Panc1 (cell line): ENCODE measurements at regions not wholly inside any gene's neighbourhood (a gene's known extent, or its start where the extent isn't known, plus 50 kb on each side); places are given as distances from the start of the nearest gene placed in this dataset.

Source experiments
- CTCF ChIP-seq: fragments of 450-650 bp; IDR thresholded peaks from 2 replicates; pipeline ENCODE4 v1.5.1; 2017; ENCODE audit warnings: mild to moderate bottlenecking
- POLR2AphosphoS5 ChIP-seq: IDR thresholded peaks from 2 replicates; pipeline ENCODE4 v1.6.1; 2012; ENCODE audit warnings: mild to moderate bottlenecking, low read depth, low read length, moderate library complexity
- REST ChIP-seq, 2 experiments: IDR thresholded peaks; 2 replicates each; pipeline ENCODE4 v1.6.1; 2011 to 2012; ENCODE audit warnings: low read depth in 2 of 2, control low read depth in 1 of 2, low read length in 1 of 2, mild to moderate bottlenecking in 1 of 2, moderate library complexity in 1 of 2; ENCODE audit not compliant: insufficient read depth in 1 of 2
- SIN3A ChIP-seq: IDR thresholded peaks from 2 replicates; pipeline ENCODE4 v1.6.1; 2012; ENCODE audit warnings: low read depth, mild to moderate bottlenecking, low read length, moderate library complexity, borderline replicate concordance; ENCODE audit not compliant: insufficient read depth
- TCF7L2 ChIP-seq: IDR thresholded peaks from 2 replicates; pipeline ENCODE4 v1.6.1; 2011; ENCODE audit warnings: mild to moderate bottlenecking, low read depth, low read length, inconsistent platforms

DNA sequence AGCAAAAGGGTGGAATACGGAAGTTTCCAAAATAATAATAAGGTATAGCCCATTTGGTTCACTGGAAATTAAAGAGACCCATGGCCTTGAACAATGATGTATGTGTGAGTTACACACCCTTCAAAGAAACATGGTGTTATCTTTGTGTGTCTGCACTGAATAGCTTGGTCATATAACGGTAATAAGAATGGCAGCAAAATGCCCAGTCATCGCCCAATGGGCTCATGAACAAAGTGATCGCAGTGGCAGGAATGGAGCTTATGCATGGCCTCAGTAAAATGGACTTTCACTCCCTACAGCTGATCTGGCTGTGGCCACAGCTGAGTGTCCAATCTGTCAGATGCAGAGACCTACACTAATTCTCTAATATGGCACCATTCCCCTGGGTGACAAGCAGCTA, 201.3 kb downstream of the RPIA start:
- TF ChIP-seq CTCF (no peak), REST (IDR thresholded peaks at IDR 0.05; ENCODE audit: insufficient read depth in 1 of 2, low read depth in 2 of 2, low read length in 1 of 2) (no peak), POLR2AphosphoS5 (no peak), TCF7L2 (no peak), SIN3A (no peak)
